Testis (tissue), 2 donors: ENCODE measurements at regions not wholly inside any gene's neighbourhood (a gene's known extent, or its start where the extent isn't known, plus 50 kb on each side); places are given as distances from the start of the nearest gene placed in this dataset.
"Not testable (repeated sequence)": the region's sequence is repeated elsewhere in the genome, so short reads cannot be mapped to it uniquely, and the experiment has no call there.

Experiments
- DNase-seq: peaks from one replicate; pipeline ENCODE4 v3.0.0-alpha.2; 2019
- H3K27ac ChIP-seq, 2 donors: fragments of 200-600 bp; sonication (generic); one replicate each; pipeline ENCODE4 v1.5.1; 2019
- H3K27me3 ChIP-seq: fragments of 200-600 bp; sonication (generic); one replicate; pipeline ENCODE4 v1.5.1; 2019
- H3K36me3 ChIP-seq: fragments of 200-600 bp; sonication (generic); one replicate; pipeline ENCODE4 v1.5.1; 2017; ENCODE audit warnings: low read depth; ENCODE audit errors: missing control alignments
- H3K4me1 ChIP-seq: fragments of 200-600 bp; sonication (generic); one replicate; pipeline ENCODE4 v1.5.1; 2019
- H3K4me3 ChIP-seq, 2 donors: fragments of 200-600 bp; sonication (generic); one replicate each; pipeline ENCODE4 v1.5.1; 2017 to 2019
- H3K9me3 ChIP-seq: fragments of 200-600 bp; sonication (generic); one replicate; pipeline ENCODE4 v1.5.1; 2017
- CTCF ChIP-seq, 3 experiments: fragments of 450-650 bp in 2 of 3; fragments of 200-600 bp in 1 of 3; sonication (generic) in 1 of 3; IDR thresholded peaks; one replicate each; pipeline ENCODE4 v1.5.1; 2016 to 2019; ENCODE audit warnings: antibody characterized with exemption in 3 of 3, mild to moderate bottlenecking in 2 of 3, moderate library complexity in 1 of 3
- POLR2A ChIP-seq: fragments of 450-650 bp; IDR thresholded peaks from one replicate; pipeline ENCODE4 v1.6.1; 2017; ENCODE audit warnings: antibody characterized with exemption, mild to moderate bottlenecking, moderate library complexity
- WGBS, 2 donors: methylation state at CpG; one replicate each; pipeline ENCODE4 v1.1.5; 2018; 5-methylcytosine and 5-hydroxymethylcytosine counted together
- intact Hi-C: fragments of 100-400 bp; cut with DNase I; formaldehyde crosslinking; loops from one replicate; pipeline ENCODE4 v1.15.1; 2023; ENCODE audit warnings: low total_unique reads

DNA sequence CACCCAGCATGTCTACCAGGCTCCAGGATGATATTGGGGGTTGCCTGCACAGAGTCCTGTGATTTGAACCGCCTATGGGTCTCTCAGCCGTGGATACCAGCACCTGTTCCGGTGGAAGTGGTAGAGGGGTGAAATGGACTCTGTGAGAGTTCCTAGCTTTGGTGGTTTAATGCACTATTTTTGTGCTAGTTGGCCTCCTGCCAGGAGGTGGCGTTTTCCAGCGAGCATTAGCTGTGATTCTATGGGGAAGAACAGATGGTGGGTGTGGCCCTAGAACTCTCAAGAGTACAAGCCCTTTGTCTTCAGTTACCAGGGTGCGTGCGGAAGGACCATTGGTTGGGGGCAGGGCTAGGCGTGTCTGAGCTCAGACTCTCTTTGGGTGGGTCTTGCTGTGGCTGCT, 316.9 kb upstream of the AMOT start:
- TF ChIP-seq POLR2A: no peak
- no peak for TF ChIP-seq CTCF (IDR thresholded peaks at IDR 0.05)
- Histone ChIP-seq H3K9me3 (no peaks in the 10 kb centered on the region), H3K4me3 (no peak overlapping the region), H3K27me3 (no peaks in the 10 kb centered on the region), H3K36me3 (no peaks in the 10 kb centered on the region), H3K27ac (no peak overlapping the region), H3K4me1 (no peaks in the 10 kb centered on the region)
- intact Hi-C loops: no loop called here
- no peak for DNase-seq
- WGBS, 2 donors: 95 to 100% methylated on average over 2 to 8 of the region's 8 CpGs

- H3K4me3 ChIP-seq, intact Hi-C loops, H3K27me3 ChIP-seq, H3K27ac ChIP-seq, H3K4me1 ChIP-seq, H3K36me3 ChIP-seq, DNase-seq, H3K9me3 ChIP-seq: not testable (repeated sequence)
- WGBS, 2 donors: 81 to 95% methylated on average over 4 of the region's 4 CpGs
Measured at GRCh38 chrX:113154315-113154714, 313.7 kb upstream of the AMOT start.

- no peak overlapping the region for H3K4me3 ChIP-seq
- no peaks in the 10 kb centered on the region for H3K4me1 ChIP-seq
- no peaks in the 10 kb centered on the region for H3K36me3 ChIP-seq
- no peak overlapping the region for H3K27ac ChIP-seq
- no peaks in the 10 kb centered on the region for H3K27me3 ChIP-seq
- intact Hi-C loops: no loop called here
- no peak for TF ChIP-seq POLR2A
- TF ChIP-seq CTCF (IDR thresholded peaks at IDR 0.05): no peak
- DNase-seq: no peak
- no peaks in the 10 kb centered on the region for H3K9me3 ChIP-seq
- 67 to 78% methylated on average over 1 of the region's 1 CpG for WGBS, 2 donors
Measured at GRCh38 chrX:113136836-113137235, 296.2 kb upstream of the AMOT start.

GRCh38 chrX:113133316-113133715, 292.7 kb upstream of the AMOT start:
- 77% methylated on average over 1 of the region's 1 CpG for WGBS, 2 donors
- TF ChIP-seq POLR2A (no peak), CTCF (IDR thresholded peaks at IDR 0.05) (no peak)

GRCh38 chrX:113124693-113125092, 284.1 kb upstream of the AMOT start:
- TF ChIP-seq POLR2A: no peak
- no peak for TF ChIP-seq CTCF (IDR thresholded peaks at IDR 0.05)
- intact Hi-C loops: no loop called here
- no peaks in the 10 kb centered on the region for H3K4me1 ChIP-seq
- no peak overlapping the region for H3K27ac ChIP-seq
- H3K9me3 ChIP-seq: no peaks in the 10 kb centered on the region
- no peak overlapping the region for H3K4me3 ChIP-seq
- no peaks in the 10 kb centered on the region for H3K36me3 ChIP-seq
- no peaks in the 10 kb centered on the region for H3K27me3 ChIP-seq
- DNase-seq: no peak

More at GRCh38 chrX:113133316-113133715, 292.7 kb upstream of the AMOT start:
- H3K4me3 ChIP-seq: no peak overlapping the region
- intact Hi-C loops: no loop called here
- H3K27ac ChIP-seq: no peak overlapping the region
- no peaks in the 10 kb centered on the region for H3K27me3 ChIP-seq
- DNase-seq: no peak
- H3K9me3 ChIP-seq: no peaks in the 10 kb centered on the region
- no peaks in the 10 kb centered on the region for H3K36me3 ChIP-seq
- no peaks in the 10 kb centered on the region for H3K4me1 ChIP-seq
